HCT116 (cell line): ENCODE measurements at regions not wholly inside any gene's neighbourhood (a gene's known extent, or its start where the extent isn't known, plus 50 kb on each side); places are given as distances from the start of the nearest gene placed in this dataset.

ENCODE experiments used
- CEBPB ChIP-seq: IDR thresholded peaks from 2 replicates; pipeline ENCODE4 v1.6.1; 2012; ENCODE audit warnings: low read depth
- CTCF ChIP-seq, 3 experiments: fragments of 200-600 bp in 1 of 3; sonication (generic) in 1 of 3; IDR thresholded peaks in 2 of 3; conservative IDR thresholded peaks in 1 of 3; 2 replicates each; pipeline ENCODE4 v1.5.1; 2012 to 2017; ENCODE audit warnings: low read depth in 2 of 3, low read length in 2 of 3, antibody characterized with exemption in 1 of 3, borderline replicate concordance in 1 of 3, control low read depth in 1 of 3, mild to moderate bottlenecking in 1 of 3, mixed read lengths in 1 of 3, mixed run types in 1 of 3, moderate library complexity in 1 of 3; ENCODE audit not compliant: insufficient read depth in 1 of 3
- EZH2 ChIP-seq: fragments of 200-600 bp; sonication (generic); IDR thresholded peaks from 2 replicates; pipeline ENCODE4 v1.6.1; 2017; ENCODE audit warnings: antibody characterized with exemption, mixed run types
- REST ChIP-seq: IDR thresholded peaks from 2 replicates; pipeline ENCODE4 v1.6.1; 2012; ENCODE audit warnings: low read depth
- ZNF274 ChIP-seq: fragments of 200-500 bp; sonication (Bioruptor generic); IDR thresholded peaks from 2 replicates; pipeline ENCODE4 v1.6.1; 2014; ENCODE audit warnings: mild to moderate bottlenecking, low read depth, low read length, inconsistent platforms

GRCh38 chr6:137949686-137950390 lies 82.8 kb downstream of the TNFAIP3 start:
- TF ChIP-seq ZNF274 (no peak), REST (no peak), CTCF (IDR thresholded peaks at IDR 0.05 in 2 of 3, conservative IDR thresholded peaks at IDR 0.05 in 1 of 3; ENCODE audit: borderline replicate concordance in 1 of 3, insufficient read depth in 1 of 3, low read depth in 2 of 3, low read length in 2 of 3) (no peak), CEBPB (no peak), EZH2 (no peak)
